ENCODE measurements at regions not wholly inside any gene's neighbourhood (a gene's known extent, or its start where the extent isn't known, plus 50 kb on each side); places are given as distances from the start of the nearest gene placed in this dataset.

DNA sequence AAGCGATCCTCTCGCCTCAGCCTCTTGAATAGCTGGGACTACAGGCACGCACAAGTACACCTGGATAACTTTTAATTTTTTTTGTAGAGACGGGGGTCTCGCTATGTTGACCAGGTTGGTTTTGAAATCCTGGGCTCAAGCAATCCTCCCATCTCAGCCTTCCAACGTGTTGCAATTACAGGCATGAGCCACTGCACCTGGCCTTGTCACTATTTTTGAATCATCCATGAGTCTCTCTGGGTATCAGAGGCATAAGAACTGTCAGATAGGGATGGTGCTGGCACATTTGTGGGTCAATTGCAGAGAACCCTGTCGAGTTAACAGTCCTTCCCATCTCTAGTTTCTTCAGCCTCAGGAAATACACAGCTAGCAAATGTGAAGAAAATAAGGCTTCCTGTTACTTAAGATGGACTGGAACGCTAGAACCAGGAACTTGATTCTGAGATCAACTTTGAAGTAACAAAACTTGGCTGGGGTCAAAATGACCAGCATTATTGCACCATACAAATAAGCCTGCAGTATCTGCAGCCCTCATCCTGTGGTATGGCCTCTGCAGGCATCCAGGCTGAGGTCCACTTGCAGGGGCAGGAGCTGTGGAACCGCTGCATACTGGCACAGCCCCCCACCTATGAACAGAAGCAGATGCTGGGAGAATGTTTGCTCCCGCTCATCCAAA, 124.3 kb upstream of the GADD45A start:
- TF ChIP-seq, protein P1, sequence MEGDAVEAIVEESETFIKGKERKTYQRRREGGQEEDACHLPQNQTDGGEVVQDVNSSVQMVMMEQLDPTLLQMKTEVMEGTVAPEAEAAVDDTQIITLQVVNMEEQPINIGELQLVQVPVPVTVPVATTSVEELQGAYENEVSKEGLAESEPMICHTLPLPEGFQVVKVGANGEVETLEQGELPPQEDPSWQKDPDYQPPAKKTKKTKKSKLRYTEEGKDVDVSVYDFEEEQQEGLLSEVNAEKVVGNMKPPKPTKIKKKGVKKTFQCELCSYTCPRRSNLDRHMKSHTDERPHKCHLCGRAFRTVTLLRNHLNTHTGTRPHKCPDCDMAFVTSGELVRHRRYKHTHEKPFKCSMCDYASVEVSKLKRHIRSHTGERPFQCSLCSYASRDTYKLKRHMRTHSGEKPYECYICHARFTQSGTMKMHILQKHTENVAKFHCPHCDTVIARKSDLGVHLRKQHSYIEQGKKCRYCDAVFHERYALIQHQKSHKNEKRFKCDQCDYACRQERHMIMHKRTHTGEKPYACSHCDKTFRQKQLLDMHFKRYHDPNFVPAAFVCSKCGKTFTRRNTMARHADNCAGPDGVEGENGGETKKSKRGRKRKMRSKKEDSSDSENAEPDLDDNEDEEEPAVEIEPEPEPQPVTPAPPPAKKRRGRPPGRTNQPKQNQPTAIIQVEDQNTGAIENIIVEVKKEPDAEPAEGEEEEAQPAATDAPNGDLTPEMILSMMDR (IDR thresholded peaks at IDR 0.05), result no peak
- TF ChIP-seq, protein P2, sequence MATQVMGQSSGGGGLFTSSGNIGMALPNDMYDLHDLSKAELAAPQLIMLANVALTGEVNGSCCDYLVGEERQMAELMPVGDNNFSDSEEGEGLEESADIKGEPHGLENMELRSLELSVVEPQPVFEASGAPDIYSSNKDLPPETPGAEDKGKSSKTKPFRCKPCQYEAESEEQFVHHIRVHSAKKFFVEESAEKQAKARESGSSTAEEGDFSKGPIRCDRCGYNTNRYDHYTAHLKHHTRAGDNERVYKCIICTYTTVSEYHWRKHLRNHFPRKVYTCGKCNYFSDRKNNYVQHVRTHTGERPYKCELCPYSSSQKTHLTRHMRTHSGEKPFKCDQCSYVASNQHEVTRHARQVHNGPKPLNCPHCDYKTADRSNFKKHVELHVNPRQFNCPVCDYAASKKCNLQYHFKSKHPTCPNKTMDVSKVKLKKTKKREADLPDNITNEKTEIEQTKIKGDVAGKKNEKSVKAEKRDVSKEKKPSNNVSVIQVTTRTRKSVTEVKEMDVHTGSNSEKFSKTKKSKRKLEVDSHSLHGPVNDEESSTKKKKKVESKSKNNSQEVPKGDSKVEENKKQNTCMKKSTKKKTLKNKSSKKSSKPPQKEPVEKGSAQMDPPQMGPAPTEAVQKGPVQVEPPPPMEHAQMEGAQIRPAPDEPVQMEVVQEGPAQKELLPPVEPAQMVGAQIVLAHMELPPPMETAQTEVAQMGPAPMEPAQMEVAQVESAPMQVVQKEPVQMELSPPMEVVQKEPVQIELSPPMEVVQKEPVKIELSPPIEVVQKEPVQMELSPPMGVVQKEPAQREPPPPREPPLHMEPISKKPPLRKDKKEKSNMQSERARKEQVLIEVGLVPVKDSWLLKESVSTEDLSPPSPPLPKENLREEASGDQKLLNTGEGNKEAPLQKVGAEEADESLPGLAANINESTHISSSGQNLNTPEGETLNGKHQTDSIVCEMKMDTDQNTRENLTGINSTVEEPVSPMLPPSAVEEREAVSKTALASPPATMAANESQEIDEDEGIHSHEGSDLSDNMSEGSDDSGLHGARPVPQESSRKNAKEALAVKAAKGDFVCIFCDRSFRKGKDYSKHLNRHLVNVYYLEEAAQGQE (IDR thresholded peaks at IDR 0.05; ENCODE audit: insufficient read depth in 1 of 2, low read depth in 2 of 2, low read length in 1 of 2), result no peak
- TF ChIP-seq POLR2AphosphoS5 (IDR thresholded peaks at IDR 0.05; ENCODE audit: low read depth, low read length) (no peak), SIN3A (IDR thresholded peaks at IDR 0.05; ENCODE audit: borderline replicate concordance, insufficient read depth, low read depth, low read length) (no peak), TCF7L2 (IDR thresholded peaks at IDR 0.05; ENCODE audit: low read depth, low read length) (no peak)
- CTCF ChIA-PET, result interaction anchor here (0.6 to 1.5 kb wide), 6 partner anchors 9 to 809 kb away, joined by 3 to 9 read pairs (median 4); partner anchors contain the start of gene GADD45A
- POLR2A ChIA-PET, result interaction anchor here (1.2 to 1.6 kb wide), 2 partner anchors 12 to 125 kb away, joined by 5 to 19 read pairs; partner anchors contain the start of gene GADD45A
- H3K4me3 ChIP-seq (ENCODE audit: low read depth in 2 of 2, low read length in 2 of 2), result no peak overlapping the region
- no peaks in the 10 kb centered on the region for H3K36me3 ChIP-seq (ENCODE audit: control insufficient read depth, insufficient read depth, low read length)
- in situ Hi-C loops (cut with HindIII; ENCODE audit: low pct_unique_long_range_greater_than_20kb, low sequenced_read_pairs), result no loop called here
- peaks cover 44% of the 10 kb centered on the region for H3K4me1 ChIP-seq (ENCODE audit: control insufficient read depth, insufficient read depth, low read length)
- ATAC-seq (no peak), DNase-seq (ENCODE audit: low read depth, low spot score) (no peak)
- intact Hi-C loops (cut with micrococcal nuclease; ENCODE audit: unreplicated experiment), result loop anchor here (1.0 to 5.0 kb wide), 2 partner anchors 87 to 200 kb away; no protein-coding TSS in a partner anchor
- H3K27ac ChIP-seq (ENCODE audit: low read length), result peak overlapping the region; percentile 95
- H3K27me3 ChIP-seq (ENCODE audit: control insufficient read depth, insufficient read depth, low read length), result no peaks in the 10 kb centered on the region
- BruUV-seq (replicated peaks), result no TSS peak
- no peaks in the 10 kb centered on the region for H3K9me3 ChIP-seq (ENCODE audit: control insufficient read depth, insufficient read depth, low read depth, low read length)

DNA sequence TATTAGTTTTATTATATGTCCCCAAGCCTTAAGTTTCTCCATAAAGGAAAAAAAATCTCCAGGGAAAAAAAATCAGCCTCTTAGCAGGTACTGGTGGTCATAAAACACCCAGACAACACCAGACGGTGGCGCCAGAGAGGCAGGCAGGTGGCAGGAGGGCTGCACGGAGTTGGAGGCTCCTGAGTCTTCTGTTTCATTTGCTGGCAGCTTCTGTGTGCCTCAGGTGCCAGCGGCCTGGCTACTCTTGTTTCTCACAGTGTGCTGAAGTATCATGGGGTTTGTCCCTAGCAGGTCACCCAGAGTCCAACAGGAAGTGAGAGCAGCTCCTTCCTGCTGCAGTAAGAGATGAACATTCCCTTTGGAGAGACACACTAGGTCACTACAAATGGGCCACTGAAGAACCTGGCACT, 123.3 kb upstream of the GADD45A start:
- CTCF ChIA-PET, result interaction anchor here (0.5 to 1.5 kb wide), 5 partner anchors 8 to 199 kb away, joined by 3 to 9 read pairs (median 5); partner anchors contain the start of gene GADD45A
- TF ChIP-seq POLR2AphosphoS5 (IDR thresholded peaks at IDR 0.05; ENCODE audit: low read depth, low read length), result peak; percentile 33; the same call in 1 of the 2 replicates
- TF ChIP-seq TCF7L2 (IDR thresholded peaks at IDR 0.05; ENCODE audit: low read depth, low read length), result no peak
- TF ChIP-seq, protein P1 (IDR thresholded peaks at IDR 0.05), result peak; percentile 96
- peaks cover 38% of the 10 kb centered on the region for H3K4me1 ChIP-seq (ENCODE audit: control insufficient read depth, insufficient read depth, low read length)
- intact Hi-C loops (cut with micrococcal nuclease; ENCODE audit: unreplicated experiment) (loop anchor here (1.0 to 5.0 kb wide), 3 partner anchors 86 to 199 kb away; partner anchors contain the start of gene GADD45A), in situ Hi-C loops (cut with HindIII; ENCODE audit: low pct_unique_long_range_greater_than_20kb, low sequenced_read_pairs) (no loop called here)
- 0 out of 4 replicates have a peak overlapping the region, but pooled peaks of 1 of the 2 experiments have one; percentile 15 for H3K4me3 ChIP-seq (ENCODE audit: low read depth in 2 of 2, low read length in 2 of 2)
- BruUV-seq (replicated peaks), result no TSS peak
- no peaks in the 10 kb centered on the region for H3K27me3 ChIP-seq (ENCODE audit: control insufficient read depth, insufficient read depth, low read length)
- H3K27ac ChIP-seq (ENCODE audit: low read length), result peak overlapping the region; percentile 95
- no peaks in the 10 kb centered on the region for H3K36me3 ChIP-seq (ENCODE audit: control insufficient read depth, insufficient read depth, low read length)
- H3K9me3 ChIP-seq (ENCODE audit: control insufficient read depth, insufficient read depth, low read depth, low read length), result no peaks in the 10 kb centered on the region
- peak; percentile 89 for ATAC-seq
- peak; percentile 71 for DNase-seq (ENCODE audit: low read depth, low spot score)
- POLR2A ChIA-PET, result interaction anchor here (1.2 to 1.6 kb wide), 2 partner anchors 11 to 124 kb away, joined by 5 to 19 read pairs; partner anchors contain the start of gene GADD45A
